ENCODE measurements at regions not wholly inside any gene's neighbourhood (a gene's known extent, or its start where the extent isn't known, plus 50 kb on each side); places are given as distances from the start of the nearest gene placed in this dataset.

DNA sequence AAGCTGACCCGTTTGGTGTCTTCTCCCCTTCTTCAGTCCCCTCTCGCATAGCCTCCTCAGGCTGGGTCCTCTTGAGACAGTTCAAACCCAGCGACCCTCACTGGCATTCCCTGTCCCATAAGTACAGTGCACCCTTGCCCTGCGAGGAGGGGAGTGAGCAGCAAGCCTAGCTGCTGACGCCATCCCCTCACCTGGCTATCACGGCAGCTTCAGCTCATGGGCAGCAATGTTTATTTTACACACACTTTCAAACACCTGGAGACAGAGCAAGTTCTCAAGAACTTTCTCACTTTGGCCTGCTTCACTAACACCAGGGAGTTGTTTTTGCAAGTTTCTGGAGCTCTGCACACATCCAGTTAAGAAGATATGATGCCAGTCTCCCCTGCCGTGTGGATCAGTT, 189.6 kb upstream of the E2F8 start:
- Histone ChIP-seq H3K27ac (ENCODE audit: low read depth in 2 of 2, low read length in 2 of 2) (no peak overlapping the region), H3K9ac (ENCODE audit: low read depth in 1 of 2, low read length in 2 of 2) (no peak overlapping the region), H3K27me3 (ENCODE audit: control insufficient read depth in 2 of 2, insufficient read depth in 2 of 2, low read length in 2 of 2) (peaks cover 2 to 3% of the 10 kb centered on the region in 2 donors), H3K4me1 (ENCODE audit: control insufficient read depth in 2 of 2, insufficient read depth in 2 of 2, low read length in 2 of 2) (no peaks in the 10 kb centered on the region), H3K36me3 (ENCODE audit: control insufficient read depth in 2 of 2, insufficient read depth in 2 of 2, low read length in 2 of 2) (no peaks in the 10 kb centered on the region), H3K9me3 (ENCODE audit: control insufficient read depth in 2 of 2, low read length in 2 of 2) (no peaks in the 10 kb centered on the region), H3K4me3 (ENCODE audit: low read length in 2 of 2) (no peak overlapping the region)

- Histone ChIP-seq H3K36me3 (ENCODE audit: control insufficient read depth in 2 of 2, insufficient read depth in 2 of 2, low read length in 2 of 2) (no peaks in the 10 kb centered on the region), H3K4me3 (ENCODE audit: low read length in 2 of 2) (no peak overlapping the region), H3K9me3 (ENCODE audit: control insufficient read depth in 2 of 2, low read length in 2 of 2) (no peaks in the 10 kb centered on the region), H3K27me3 (ENCODE audit: control insufficient read depth in 2 of 2, insufficient read depth in 2 of 2, low read length in 2 of 2) (peaks cover 2 to 3% of the 10 kb centered on the region in 2 donors), H3K4me1 (ENCODE audit: control insufficient read depth in 2 of 2, insufficient read depth in 2 of 2, low read length in 2 of 2) (no peaks in the 10 kb centered on the region), H3K9ac (ENCODE audit: low read depth in 1 of 2, low read length in 2 of 2) (no peak overlapping the region), H3K27ac (ENCODE audit: low read depth in 2 of 2, low read length in 2 of 2) (no peak overlapping the region)
These were observed 188.5 kb upstream of the E2F8 start for GRCh38 chr11:19429108-19429760.

DNA sequence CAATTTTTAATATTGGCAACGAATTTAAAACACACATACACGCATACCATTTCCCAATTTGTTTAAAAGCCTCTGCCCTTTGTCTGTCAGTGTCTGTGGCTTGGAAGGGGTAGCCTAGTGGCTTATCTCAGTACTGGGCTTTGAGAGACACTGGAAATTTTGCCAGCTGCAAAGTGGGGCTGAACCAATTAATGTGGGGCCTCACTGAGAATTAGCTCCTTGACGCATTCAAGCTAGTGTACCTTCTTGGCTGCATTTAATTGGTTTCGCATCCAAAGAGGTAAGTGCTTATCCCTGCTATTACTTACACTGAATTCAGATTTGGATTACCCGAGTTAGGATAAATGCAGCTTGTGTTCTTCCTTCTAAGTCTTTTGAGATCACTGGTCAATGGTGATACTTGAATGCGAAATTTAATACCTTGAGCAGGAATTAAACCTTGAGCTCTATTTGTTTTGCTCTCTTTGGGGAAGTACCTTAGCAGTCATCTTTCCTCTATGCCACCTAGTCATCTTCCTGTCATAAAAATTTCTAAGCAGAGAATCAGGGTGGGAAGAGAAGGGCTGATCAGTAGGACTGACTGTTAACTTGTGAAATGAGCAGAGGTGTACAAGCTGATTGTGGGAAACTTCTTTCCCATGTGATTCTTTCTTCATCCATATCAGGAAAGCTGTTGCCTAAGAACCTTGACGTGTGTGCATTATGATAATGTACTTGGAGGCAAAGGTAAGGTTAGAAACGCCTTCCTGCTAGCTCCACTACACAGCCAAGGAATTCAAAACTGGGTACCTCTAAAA, 187.7 kb upstream of the E2F8 start:
- no peak overlapping the region for H3K27ac ChIP-seq (ENCODE audit: low read depth in 2 of 2, low read length in 2 of 2)
- H3K4me3 ChIP-seq (ENCODE audit: low read length in 2 of 2): no peak overlapping the region
- no peaks in the 10 kb centered on the region for H3K36me3 ChIP-seq (ENCODE audit: control insufficient read depth in 2 of 2, insufficient read depth in 2 of 2, low read length in 2 of 2)

GRCh38 chr11:19426756-19427403, 186.1 kb upstream of the E2F8 start:
- H3K4me1 ChIP-seq (ENCODE audit: control insufficient read depth in 2 of 2, insufficient read depth in 2 of 2, low read length in 2 of 2): no peaks in the 10 kb centered on the region
- no peaks in the 10 kb centered on the region for H3K36me3 ChIP-seq (ENCODE audit: control insufficient read depth in 2 of 2, insufficient read depth in 2 of 2, low read length in 2 of 2)
- no peak overlapping the region for H3K4me3 ChIP-seq (ENCODE audit: low read length in 2 of 2)
- H3K9ac ChIP-seq (ENCODE audit: low read depth in 1 of 2, low read length in 2 of 2): no peak overlapping the region
- no peak overlapping the region for H3K27ac ChIP-seq (ENCODE audit: low read depth in 2 of 2, low read length in 2 of 2)
- H3K27me3 ChIP-seq (ENCODE audit: control insufficient read depth in 2 of 2, insufficient read depth in 2 of 2, low read length in 2 of 2): peaks cover 2 to 3% of the 10 kb centered on the region in 2 donors
- no peaks in the 10 kb centered on the region for H3K9me3 ChIP-seq (ENCODE audit: control insufficient read depth in 2 of 2, low read length in 2 of 2)

More for the DNA sequence above, 187.7 kb upstream of the E2F8 start:
- Histone ChIP-seq H3K27me3 (ENCODE audit: control insufficient read depth in 2 of 2, insufficient read depth in 2 of 2, low read length in 2 of 2) (peaks cover 2 to 3% of the 10 kb centered on the region in 2 donors), H3K9ac (ENCODE audit: low read depth in 1 of 2, low read length in 2 of 2) (no peak overlapping the region), H3K9me3 (ENCODE audit: control insufficient read depth in 2 of 2, low read length in 2 of 2) (no peaks in the 10 kb centered on the region), H3K4me1 (ENCODE audit: control insufficient read depth in 2 of 2, insufficient read depth in 2 of 2, low read length in 2 of 2) (no peaks in the 10 kb centered on the region)

GRCh38 chr11:19426011-19426755, 185.4 kb upstream of the E2F8 start:
- H3K4me1 ChIP-seq (ENCODE audit: control insufficient read depth in 2 of 2, insufficient read depth in 2 of 2, low read length in 2 of 2): no peaks in the 10 kb centered on the region
- no peaks in the 10 kb centered on the region for H3K9me3 ChIP-seq (ENCODE audit: control insufficient read depth in 2 of 2, low read length in 2 of 2)
- H3K27me3 ChIP-seq (ENCODE audit: control insufficient read depth in 2 of 2, insufficient read depth in 2 of 2, low read length in 2 of 2): peaks cover 2 to 3% of the 10 kb centered on the region in 2 donors
- H3K36me3 ChIP-seq (ENCODE audit: control insufficient read depth in 2 of 2, insufficient read depth in 2 of 2, low read length in 2 of 2): no peaks in the 10 kb centered on the region
- no peak overlapping the region for H3K4me3 ChIP-seq (ENCODE audit: low read length in 2 of 2)
- no peak overlapping the region for H3K27ac ChIP-seq (ENCODE audit: low read depth in 2 of 2, low read length in 2 of 2)
- H3K9ac ChIP-seq (ENCODE audit: low read depth in 1 of 2, low read length in 2 of 2): no peak overlapping the region

GRCh38 chr11:19422276-19422675, 181.5 kb upstream of the E2F8 start:
- no peak overlapping the region for H3K9ac ChIP-seq (ENCODE audit: low read depth in 1 of 2, low read length in 2 of 2)
- H3K4me3 ChIP-seq (ENCODE audit: low read length in 2 of 2): no peak overlapping the region
- H3K27me3 ChIP-seq (ENCODE audit: control insufficient read depth in 2 of 2, insufficient read depth in 2 of 2, low read length in 2 of 2): no peaks in the 10 kb centered on the region
- no peaks in the 10 kb centered on the region for H3K9me3 ChIP-seq (ENCODE audit: control insufficient read depth in 2 of 2, low read length in 2 of 2)
- H3K36me3 ChIP-seq (ENCODE audit: control insufficient read depth in 2 of 2, insufficient read depth in 2 of 2, low read length in 2 of 2): no peaks in the 10 kb centered on the region
- no peaks in the 10 kb centered on the region for H3K4me1 ChIP-seq (ENCODE audit: control insufficient read depth in 2 of 2, insufficient read depth in 2 of 2, low read length in 2 of 2)
- no peak overlapping the region for H3K27ac ChIP-seq (ENCODE audit: low read depth in 2 of 2, low read length in 2 of 2)

GRCh38 chr11:19420868-19421533, 180.3 kb upstream of the E2F8 start:
- H3K9me3 ChIP-seq (ENCODE audit: control insufficient read depth in 2 of 2, low read length in 2 of 2): no peaks in the 10 kb centered on the region
- no peak overlapping the region for H3K4me3 ChIP-seq (ENCODE audit: low read length in 2 of 2)
- H3K27me3 ChIP-seq (ENCODE audit: control insufficient read depth in 2 of 2, insufficient read depth in 2 of 2, low read length in 2 of 2): no peaks in the 10 kb centered on the region
- no peaks in the 10 kb centered on the region for H3K36me3 ChIP-seq (ENCODE audit: control insufficient read depth in 2 of 2, insufficient read depth in 2 of 2, low read length in 2 of 2)
- H3K27ac ChIP-seq (ENCODE audit: low read depth in 2 of 2, low read length in 2 of 2): no peak overlapping the region
- H3K9ac ChIP-seq (ENCODE audit: low read depth in 1 of 2, low read length in 2 of 2): no peak overlapping the region
- no peaks in the 10 kb centered on the region for H3K4me1 ChIP-seq (ENCODE audit: control insufficient read depth in 2 of 2, insufficient read depth in 2 of 2, low read length in 2 of 2)

DNA sequence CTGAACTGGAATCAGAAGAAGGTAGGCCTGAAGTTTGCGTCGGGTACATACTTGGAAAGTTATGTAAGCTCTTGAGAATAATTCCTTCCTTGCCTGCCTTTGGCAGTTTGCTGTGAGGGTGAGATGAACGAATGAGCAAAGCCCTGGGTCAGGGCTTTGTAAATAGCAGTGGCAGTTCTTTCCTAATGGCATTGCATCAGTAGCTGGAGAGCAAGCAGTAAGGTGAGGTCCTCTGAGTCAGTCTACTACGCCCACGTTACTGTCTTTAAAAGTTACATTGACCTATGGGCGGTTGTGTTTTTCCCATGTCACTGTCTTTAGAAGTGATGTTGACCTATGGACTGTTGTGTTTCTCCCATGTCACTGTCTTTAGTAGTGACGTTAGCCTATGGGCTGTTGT, 179.1 kb upstream of the E2F8 start:
- H3K4me1 ChIP-seq (ENCODE audit: control insufficient read depth in 2 of 2, insufficient read depth in 2 of 2, low read length in 2 of 2): no peaks in the 10 kb centered on the region
- no peak overlapping the region for H3K4me3 ChIP-seq (ENCODE audit: low read length in 2 of 2)
- H3K27ac ChIP-seq (ENCODE audit: low read depth in 2 of 2, low read length in 2 of 2): no peak overlapping the region
- no peaks in the 10 kb centered on the region for H3K9me3 ChIP-seq (ENCODE audit: control insufficient read depth in 2 of 2, low read length in 2 of 2)
- H3K9ac ChIP-seq (ENCODE audit: low read depth in 1 of 2, low read length in 2 of 2): no peak overlapping the region
- no peaks in the 10 kb centered on the region for H3K36me3 ChIP-seq (ENCODE audit: control insufficient read depth in 2 of 2, insufficient read depth in 2 of 2, low read length in 2 of 2)
- H3K27me3 ChIP-seq (ENCODE audit: control insufficient read depth in 2 of 2, insufficient read depth in 2 of 2, low read length in 2 of 2): no peaks in the 10 kb centered on the region

DNA sequence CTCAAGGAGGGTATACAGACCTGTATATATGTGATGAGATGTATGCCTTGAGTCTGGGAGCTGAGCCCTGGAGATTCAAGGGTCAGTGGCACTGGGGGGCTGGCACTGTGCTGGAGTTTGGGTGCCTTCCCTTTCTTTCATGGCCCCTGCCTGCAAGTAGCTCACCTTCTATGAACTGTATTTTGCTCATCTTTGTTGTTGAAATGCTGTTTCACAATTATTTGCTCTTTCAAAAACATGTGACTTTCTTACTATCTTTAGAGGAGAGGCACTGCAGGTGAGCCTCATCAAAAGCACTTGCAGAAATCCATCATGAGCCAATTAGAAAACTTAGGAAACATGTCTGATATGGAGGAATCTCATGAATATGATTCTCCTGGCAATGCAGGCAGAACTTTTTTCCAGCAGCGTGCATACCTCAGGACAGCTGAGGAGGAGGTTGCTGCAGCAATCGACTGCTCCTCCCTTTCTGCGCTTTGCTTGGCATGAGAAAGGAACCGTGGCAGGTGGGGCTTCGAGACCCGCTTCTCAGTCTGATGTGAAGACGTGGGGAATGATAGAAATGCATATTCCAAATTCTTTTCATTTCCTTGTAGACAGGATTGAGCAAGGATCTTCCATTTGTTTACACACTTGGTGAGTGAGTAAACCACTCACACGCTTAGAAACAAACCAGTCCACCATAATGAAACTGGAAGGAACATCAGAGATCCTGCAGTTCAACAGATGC, 178.4 kb upstream of the E2F8 start:
- Histone ChIP-seq H3K9me3 (ENCODE audit: control insufficient read depth in 2 of 2, low read length in 2 of 2) (no peaks in the 10 kb centered on the region), H3K27me3 (ENCODE audit: control insufficient read depth in 2 of 2, insufficient read depth in 2 of 2, low read length in 2 of 2) (no peaks in the 10 kb centered on the region), H3K4me3 (ENCODE audit: low read length in 2 of 2) (no peak overlapping the region), H3K27ac (ENCODE audit: low read depth in 2 of 2, low read length in 2 of 2) (no peak overlapping the region), H3K36me3 (ENCODE audit: control insufficient read depth in 2 of 2, insufficient read depth in 2 of 2, low read length in 2 of 2) (no peaks in the 10 kb centered on the region), H3K9ac (ENCODE audit: low read depth in 1 of 2, low read length in 2 of 2) (no peak overlapping the region), H3K4me1 (ENCODE audit: control insufficient read depth in 2 of 2, insufficient read depth in 2 of 2, low read length in 2 of 2) (no peaks in the 10 kb centered on the region)
